ENCODE measurements at regions not wholly inside any gene's neighbourhood (a gene's known extent, or its start where the extent isn't known, plus 50 kb on each side); places are given as distances from the start of the nearest gene placed in this dataset.

DNA sequence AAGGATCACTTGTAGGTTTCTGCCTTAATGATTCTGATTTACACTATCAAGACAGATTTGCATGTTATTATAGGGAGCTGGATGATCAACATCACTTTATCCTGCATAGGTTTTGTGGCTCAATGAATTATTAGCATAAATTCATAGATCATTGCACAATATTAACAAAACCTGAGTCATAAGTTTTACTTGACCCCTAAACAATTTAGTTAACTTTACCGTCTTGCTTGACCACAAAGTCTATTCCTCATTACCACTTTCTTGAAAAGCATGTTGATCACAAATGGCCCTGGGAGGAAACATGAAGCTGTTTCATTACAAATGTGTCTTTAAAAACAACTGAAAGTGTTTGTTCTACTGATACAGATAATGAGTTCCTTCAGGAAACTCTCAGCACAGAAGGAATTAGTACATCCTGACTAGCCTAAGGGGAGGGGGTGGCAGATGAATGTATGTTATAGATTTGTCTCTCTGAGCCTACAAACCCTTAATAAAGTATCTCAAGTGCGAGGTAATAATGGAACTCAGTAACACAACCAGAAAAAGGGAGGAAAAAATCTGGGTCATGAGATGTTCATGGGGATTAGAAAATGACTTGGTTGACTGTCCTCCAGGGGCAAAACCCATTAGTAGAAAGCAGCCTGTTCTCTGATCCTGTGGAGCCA, 303.4 kb downstream of the PIK3C3 start:
- no peak for DNase-seq (ENCODE audit: low read depth)
- H3K4me3 ChIP-seq (ENCODE audit: control insufficient read depth, low read depth, low read length) = no peak overlapping the region
- TF ChIP-seq, protein P1, sequence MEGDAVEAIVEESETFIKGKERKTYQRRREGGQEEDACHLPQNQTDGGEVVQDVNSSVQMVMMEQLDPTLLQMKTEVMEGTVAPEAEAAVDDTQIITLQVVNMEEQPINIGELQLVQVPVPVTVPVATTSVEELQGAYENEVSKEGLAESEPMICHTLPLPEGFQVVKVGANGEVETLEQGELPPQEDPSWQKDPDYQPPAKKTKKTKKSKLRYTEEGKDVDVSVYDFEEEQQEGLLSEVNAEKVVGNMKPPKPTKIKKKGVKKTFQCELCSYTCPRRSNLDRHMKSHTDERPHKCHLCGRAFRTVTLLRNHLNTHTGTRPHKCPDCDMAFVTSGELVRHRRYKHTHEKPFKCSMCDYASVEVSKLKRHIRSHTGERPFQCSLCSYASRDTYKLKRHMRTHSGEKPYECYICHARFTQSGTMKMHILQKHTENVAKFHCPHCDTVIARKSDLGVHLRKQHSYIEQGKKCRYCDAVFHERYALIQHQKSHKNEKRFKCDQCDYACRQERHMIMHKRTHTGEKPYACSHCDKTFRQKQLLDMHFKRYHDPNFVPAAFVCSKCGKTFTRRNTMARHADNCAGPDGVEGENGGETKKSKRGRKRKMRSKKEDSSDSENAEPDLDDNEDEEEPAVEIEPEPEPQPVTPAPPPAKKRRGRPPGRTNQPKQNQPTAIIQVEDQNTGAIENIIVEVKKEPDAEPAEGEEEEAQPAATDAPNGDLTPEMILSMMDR (conservative IDR thresholded peaks at IDR 0.05; ENCODE audit: control insufficient read depth, insufficient read depth, low read depth, low read length) = no peak

DNA sequence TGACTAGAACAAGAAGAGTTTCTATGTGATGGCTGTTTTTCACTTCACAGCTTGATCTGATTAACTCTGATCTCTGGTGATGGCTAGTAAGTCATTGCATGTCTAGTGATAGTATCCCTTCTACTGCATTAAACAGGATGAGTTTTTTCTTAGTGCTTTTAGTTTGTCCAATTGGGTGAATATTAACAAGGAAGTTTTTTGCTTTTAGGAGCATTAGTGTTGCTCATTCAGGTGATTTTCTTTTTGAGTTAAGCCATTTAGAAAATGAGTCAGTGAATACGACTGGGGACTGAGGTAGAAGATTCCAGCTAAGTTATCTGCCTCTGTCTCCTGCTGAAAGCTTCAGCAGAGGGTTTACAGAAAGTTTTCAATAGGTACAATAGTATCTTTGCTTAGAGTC, 306.7 kb downstream of the PIK3C3 start:
- TF ChIP-seq, protein P1 (conservative IDR thresholded peaks at IDR 0.05; ENCODE audit: control insufficient read depth, insufficient read depth, low read depth, low read length) = no peak

DNA sequence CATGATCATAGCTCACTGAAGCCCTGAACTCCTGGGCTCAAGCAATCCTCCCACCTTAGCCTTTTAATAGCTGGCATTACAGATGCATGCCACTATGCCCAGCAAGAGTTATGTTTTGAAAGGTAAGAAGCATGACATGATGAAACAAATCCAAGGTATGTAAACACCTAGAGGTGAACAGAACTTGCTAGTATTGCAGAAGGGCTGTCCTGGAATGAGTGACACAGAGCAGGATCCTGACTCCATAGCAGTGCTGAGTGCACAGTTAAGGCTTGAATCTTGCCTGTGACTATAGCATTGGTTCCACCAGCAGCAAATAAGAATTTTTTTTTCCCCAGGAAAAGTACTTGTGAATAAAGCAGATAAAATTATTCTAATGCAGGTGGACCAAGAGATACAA, 309.5 kb downstream of the PIK3C3 start:
- no peak overlapping the region for H3K4me3 ChIP-seq (ENCODE audit: control insufficient read depth, low read depth, low read length)
- no peak for DNase-seq (ENCODE audit: low read depth)
- TF ChIP-seq, protein P1 (conservative IDR thresholded peaks at IDR 0.05; ENCODE audit: control insufficient read depth, insufficient read depth, low read depth, low read length) = no peak

More for the DNA sequence above, 306.7 kb downstream of the PIK3C3 start:
- no peak overlapping the region for H3K4me3 ChIP-seq (ENCODE audit: control insufficient read depth, low read depth, low read length)
- DNase-seq (ENCODE audit: low read depth) = no peak

DNA sequence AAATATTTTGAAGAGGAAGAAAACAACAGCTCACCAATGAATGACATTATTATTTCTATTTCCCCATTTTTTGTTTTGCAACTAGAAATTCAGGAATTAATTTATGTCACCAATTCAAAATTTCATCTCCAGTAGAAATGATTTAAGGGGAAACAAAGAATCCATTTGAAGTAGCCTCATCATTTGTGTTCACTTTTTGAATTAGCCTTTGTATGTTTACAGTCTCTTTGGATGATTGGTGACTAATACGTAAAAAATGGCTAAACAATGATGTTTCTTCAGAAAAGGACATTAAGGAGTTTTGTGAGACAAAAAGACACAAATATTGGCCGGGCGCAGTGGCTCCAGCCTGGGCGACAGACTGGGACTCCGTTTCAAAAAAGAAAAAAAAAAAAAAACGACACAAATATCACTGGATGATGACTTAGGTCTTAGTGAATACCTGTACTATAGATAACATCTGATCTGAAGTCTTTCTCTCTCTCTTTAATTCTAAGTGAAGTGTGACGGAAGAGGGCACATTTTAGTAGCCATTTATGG, 313.2 kb downstream of the PIK3C3 start:
- H3K4me3 ChIP-seq (ENCODE audit: control insufficient read depth, low read depth, low read length) = no peak overlapping the region
- DNase-seq (ENCODE audit: low read depth) = no peak
- TF ChIP-seq, protein P1 (conservative IDR thresholded peaks at IDR 0.05; ENCODE audit: control insufficient read depth, insufficient read depth, low read depth, low read length) = no peak

DNA sequence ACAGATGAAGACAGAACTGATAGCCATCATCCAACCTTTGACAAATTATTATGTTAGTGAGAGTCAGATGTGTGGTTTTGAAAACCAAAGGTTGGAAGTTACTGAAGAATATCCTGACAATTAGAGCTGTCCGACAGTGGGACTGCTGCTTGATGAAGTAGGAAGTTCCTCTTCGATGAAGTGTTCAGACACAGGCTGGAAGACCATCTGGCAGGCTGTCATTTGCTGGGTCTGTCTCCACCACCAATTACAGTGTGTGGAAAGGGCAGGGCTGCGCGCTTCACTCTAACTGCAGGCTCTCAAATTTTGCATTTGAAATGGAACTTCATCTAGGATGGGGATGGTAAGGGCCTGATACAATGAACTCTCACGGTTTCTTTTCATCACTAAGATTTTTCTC, 313.8 kb downstream of the PIK3C3 start:
- no peak for DNase-seq (ENCODE audit: low read depth)
- TF ChIP-seq, protein P1 (conservative IDR thresholded peaks at IDR 0.05; ENCODE audit: control insufficient read depth, insufficient read depth, low read depth, low read length) = no peak
- H3K4me3 ChIP-seq (ENCODE audit: control insufficient read depth, low read depth, low read length) = no peak overlapping the region

DNA sequence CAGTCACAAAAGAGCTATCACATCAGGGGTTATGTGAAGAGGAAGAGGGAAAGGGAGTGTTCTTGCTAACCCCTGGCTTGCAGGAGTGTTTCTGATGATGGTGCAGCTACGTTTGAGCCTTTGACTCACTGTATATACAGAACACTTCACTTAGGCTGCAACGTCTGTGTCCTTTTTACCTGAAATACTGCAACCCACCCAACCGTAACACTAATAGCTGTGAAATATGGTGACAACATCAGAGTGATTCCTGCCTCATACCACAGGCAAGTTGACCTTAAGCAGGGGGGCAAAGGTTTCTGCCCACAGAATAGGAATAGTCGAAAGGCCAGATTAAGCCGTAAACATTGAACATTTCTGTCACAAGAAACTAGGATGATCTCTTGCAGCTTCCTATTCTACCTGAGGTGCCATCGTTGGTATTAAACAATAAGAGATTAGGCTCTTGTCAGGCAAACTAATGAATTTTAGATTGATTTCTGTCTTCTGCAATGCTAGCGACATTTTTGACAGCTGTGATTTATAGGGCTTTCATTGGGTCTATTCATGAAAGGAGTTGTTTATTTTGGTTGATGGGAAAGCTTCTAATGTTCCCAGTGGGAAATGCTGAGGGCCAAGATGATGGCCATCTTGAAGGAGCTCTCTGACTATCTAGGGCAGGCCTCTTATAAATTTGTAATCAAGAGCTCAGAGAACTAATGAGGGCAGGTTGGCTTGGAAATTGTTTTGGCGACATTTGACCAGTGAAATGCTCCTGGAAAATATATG, 316.8 kb downstream of the PIK3C3 start:
- no peak for DNase-seq (ENCODE audit: low read depth)
- H3K4me3 ChIP-seq (ENCODE audit: control insufficient read depth, low read depth, low read length) = no peak overlapping the region
- TF ChIP-seq, protein P1 (conservative IDR thresholded peaks at IDR 0.05; ENCODE audit: control insufficient read depth, insufficient read depth, low read depth, low read length) = no peak

All from fibroblast of mammary gland (primary cell).